Activated B cell treated with CpG ODN at 0.5 μM for 24 hours (primary cell): ENCODE measurements at regions not wholly inside any gene's neighbourhood (a gene's known extent, or its start where the extent isn't known, plus 50 kb on each side); places are given as distances from the start of the nearest gene placed in this dataset.

Source experiments
- ATAC-seq: fragments of 200-7000 bp; cut with Tn5 transposase; one replicate; pipeline ENCODE4 v1.10.0; 2021; ENCODE audit warnings: low read depth, mild to moderate bottlenecking, moderate library complexity
- CTCF ChIA-PET: fragments of 350-600 bp; sonication (Branson Sonifier 250); formaldehyde crosslinking; loops from one replicate; lab custom pipeline; 2021; ENCODE audit warnings: antibody characterized with exemption; lab: Charles Lee
- POLR2A ChIA-PET: fragments of 350-600 bp; sonication (Branson Sonifier 250); formaldehyde crosslinking; loops from one replicate; lab custom pipeline; 2021; ENCODE audit warnings: antibody characterized with exemption; lab: Charles Lee
- DNase-seq: peaks from one replicate; pipeline ENCODE4 v3.0.0; 2022
- H3K27ac Mint-ChIP-seq: one replicate; pipeline ENCODE4 v1.8.0; 2020; ENCODE audit warnings: mixed read lengths
- H3K27me3 Mint-ChIP-seq: one replicate; pipeline ENCODE4 v1.8.0; 2021; ENCODE audit warnings: mixed read lengths
- H3K36me3 Mint-ChIP-seq: one replicate; pipeline ENCODE4 v1.8.0; 2021; ENCODE audit warnings: low read depth, mixed read lengths
- H3K4me1 Mint-ChIP-seq: one replicate; pipeline ENCODE4 v1.8.0; 2021; ENCODE audit warnings: mixed read lengths
- H3K4me3 Mint-ChIP-seq: one replicate; pipeline ENCODE4 v1.8.0; 2020; ENCODE audit warnings: mild to moderate bottlenecking, mixed read lengths
- H3K9me3 Mint-ChIP-seq: one replicate; pipeline ENCODE4 v1.8.0; 2020; ENCODE audit warnings: mixed read lengths
- CTCF ChIP-seq: fragments of 200-600 bp; IDR thresholded peaks from one replicate; pipeline ENCODE4 v1.8.0; 2022; ENCODE audit warnings: antibody characterized with exemption, mild to moderate bottlenecking
- intact Hi-C: fragments of 100-400 bp; cut with micrococcal nuclease; formaldehyde crosslinking; loops from one replicate; pipeline ENCODE4 v1.15.1; 2024

- H3K27ac Mint-ChIP-seq: no peak overlapping the region
- ATAC-seq: no peak
- intact Hi-C loops: loop anchor here (5.0 kb wide), 1 partner anchor 41 kb away; no protein-coding TSS in a partner anchor
- no peaks in the 10 kb centered on the region for H3K9me3 Mint-ChIP-seq
- TF ChIP-seq CTCF: no peak
- ChIA-PET CTCF (interaction anchor here (1.7 kb wide), 1 partner anchor 20 kb away, joined by 4 read pairs; no protein-coding TSS in a partner anchor), POLR2A (no interaction called here)
- no peaks in the 10 kb centered on the region for H3K36me3 Mint-ChIP-seq
- no peak overlapping the region for H3K4me3 Mint-ChIP-seq
- DNase-seq: no peak
- H3K27me3 Mint-ChIP-seq: peaks cover 2% of the 10 kb centered on the region
- no peaks in the 10 kb centered on the region for H3K4me1 Mint-ChIP-seq
Observed at GRCh38 chr13:98632961-98633360, 56.1 kb upstream of the STK24 start.

GRCh38 chr13:98629055-98629454 lies 52.1 kb upstream of the STK24 start:
- no peaks in the 10 kb centered on the region for H3K27me3 Mint-ChIP-seq
- POLR2A ChIA-PET: no interaction called here
- TF ChIP-seq CTCF: no peak
- H3K27ac Mint-ChIP-seq: no peak overlapping the region
- H3K9me3 Mint-ChIP-seq: no peaks in the 10 kb centered on the region
- H3K4me3 Mint-ChIP-seq: no peak overlapping the region
- H3K36me3 Mint-ChIP-seq: no peaks in the 10 kb centered on the region
- DNase-seq (no peak), ATAC-seq (no peak)
- intact Hi-C loops: no loop called here
- H3K4me1 Mint-ChIP-seq: no peaks in the 10 kb centered on the region
- CTCF ChIA-PET: no interaction called here
